Right cardiac atrium (tissue), 5 donors: ENCODE measurements at regions not wholly inside any gene's neighbourhood (a gene's known extent, or its start where the extent isn't known, plus 50 kb on each side); places are given as distances from the start of the nearest gene placed in this dataset.

Source experiments
- ATAC-seq, 2 donors: fragments of 200-7000 bp; cut with Tn5 transposase; one replicate each; pipeline versions ENCODE4 v1.8.0 to v1.9.1; 2020; ENCODE audit warnings: moderate library complexity in 2 of 2, mild to moderate bottlenecking in 1 of 2
- DNase-seq, 3 donors: peaks; one replicate each; pipeline ENCODE4 v3.0.0-alpha.2; 2020
- H3K27ac ChIP-seq: one replicate; pipeline ENCODE4 v1.5.1; 2013; ENCODE audit warnings: mild to moderate bottlenecking, low read length, control low read depth, moderate library complexity
- H3K27me3 ChIP-seq: one replicate; pipeline ENCODE4 v1.6.1; 2013; ENCODE audit not compliant: control insufficient read depth, insufficient read depth
- H3K4me1 ChIP-seq: one replicate; pipeline ENCODE4 v1.6.1; 2013; ENCODE audit warnings: low read length; ENCODE audit not compliant: control insufficient read depth, insufficient read depth
- H3K4me3 ChIP-seq: one replicate; pipeline ENCODE4 v1.5.1; 2013; ENCODE audit warnings: low read length, control low read depth
- H3K9me3 ChIP-seq: one replicate; pipeline ENCODE4 v1.6.1; 2013; ENCODE audit warnings: low read length; ENCODE audit not compliant: control insufficient read depth
- whole genome bisulfite sequencing: extraction: QIAGEN DNeasy Blood & Tissue Kit; methylation state at CpG from one replicate; pipeline ENCODE4 v1.1.7; 2013; 5-methylcytosine and 5-hydroxymethylcytosine counted together
- intact Hi-C, 4 donors: fragments of 100-400 bp; cut with DNase I; formaldehyde crosslinking; loops; one replicate each; pipeline versions ENCODE4 v1.11.0 to v1.14.0; 2022 to 2023
- donor health status: healthy with polysubstance abuse.
- donor health status: DM: no; HTN: yes; CAD: no.
- donor health status: DM: no; HTN: no; CAD: no.
- donor health status: DM: no; HTN: yes; CAD: no; lungs with severe emphysema.
- donor health status: DM: yes; HTN: yes; CAD: no.

DNA sequence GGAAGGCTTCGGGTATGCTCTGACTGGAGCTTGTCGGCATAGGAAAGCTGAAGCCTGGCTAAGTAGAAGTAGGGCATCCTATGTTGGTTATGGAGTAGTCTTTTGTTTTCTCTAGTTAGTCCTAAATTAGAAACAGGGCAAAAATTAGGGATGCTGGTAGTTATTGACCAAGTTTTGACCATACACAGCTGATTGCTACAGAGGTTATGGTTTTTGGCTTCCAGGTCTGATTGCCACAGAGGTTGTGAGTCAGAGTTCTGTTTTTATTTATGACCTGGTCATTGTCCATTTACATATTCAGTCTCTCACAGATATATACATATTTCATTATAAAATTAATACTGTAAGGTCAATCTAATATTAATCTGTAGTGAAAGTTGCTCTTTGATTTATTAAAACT lies 219.2 kb downstream of the FSCB start:
- 89% methylated on average over 2 of the region's 2 CpGs for WGBS

GRCh38 chr14:44286201-44286600 lies 220.9 kb downstream of the FSCB start:
- Histone ChIP-seq H3K4me3 (no peak overlapping the region), H3K9me3 (no peaks in the 10 kb centered on the region), H3K4me1 (no peaks in the 10 kb centered on the region), H3K27me3 (no peaks in the 10 kb centered on the region), H3K27ac (no peak overlapping the region)
- WGBS: 72% methylated on average over 2 of the region's 2 CpGs
- no peak for ATAC-seq
- intact Hi-C loops: no loop called here
- no peak for DNase-seq

More for the DNA sequence above, 219.2 kb downstream of the FSCB start:
- DNase-seq (no peak), ATAC-seq (no peak)
- intact Hi-C loops: no loop called here
- H3K27me3 ChIP-seq: no peaks in the 10 kb centered on the region
- H3K4me1 ChIP-seq: no peaks in the 10 kb centered on the region
- H3K9me3 ChIP-seq: no peaks in the 10 kb centered on the region
- no peak overlapping the region for H3K4me3 ChIP-seq
- no peak overlapping the region for H3K27ac ChIP-seq

- Histone ChIP-seq H3K4me3 (no peak overlapping the region), H3K4me1 (no peaks in the 10 kb centered on the region), H3K27me3 (no peaks in the 10 kb centered on the region), H3K27ac (no peak overlapping the region), H3K9me3 (no peaks in the 10 kb centered on the region)
- intact Hi-C loops: no loop called here
- DNase-seq (no peak), ATAC-seq (no peak)
- WGBS: 60% methylated on average over 1 of the region's 1 CpG
Observed at GRCh38 chr14:44283836-44284235, 223.2 kb downstream of the FSCB start.

GRCh38 chr14:44279357-44279756 lies 227.7 kb downstream of the FSCB start:
- no peaks in the 10 kb centered on the region for H3K9me3 ChIP-seq
- intact Hi-C loops: no loop called here
- DNase-seq (no peak), ATAC-seq (no peak)
- no peaks in the 10 kb centered on the region for H3K27me3 ChIP-seq
- H3K4me1 ChIP-seq: no peaks in the 10 kb centered on the region
- H3K27ac ChIP-seq: no peak overlapping the region
- WGBS: 42% methylated on average over 1 of the region's 1 CpG
- H3K4me3 ChIP-seq: no peak overlapping the region

DNA sequence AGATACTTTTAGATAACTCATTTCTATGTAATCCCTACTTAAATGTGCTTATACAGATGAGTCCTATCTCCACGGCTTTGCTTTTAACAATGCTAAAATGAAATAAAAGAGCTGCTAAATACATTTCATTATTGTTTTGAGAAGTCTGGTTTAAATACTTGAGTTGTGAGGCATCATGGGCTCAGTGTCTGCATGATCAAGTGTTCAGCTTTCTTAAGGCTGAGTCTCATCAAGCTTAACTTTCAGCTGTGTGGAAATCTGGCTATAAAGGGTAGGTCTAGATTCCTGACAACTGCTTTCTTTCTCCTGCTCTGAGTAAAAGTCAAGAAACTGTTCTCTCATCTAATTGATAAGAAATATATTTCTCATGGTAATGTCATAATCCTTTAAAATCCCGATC lies 235.4 kb downstream of the FSCB start:
- H3K27me3 ChIP-seq: no peaks in the 10 kb centered on the region
- no peak for DNase-seq
- H3K27ac ChIP-seq: no peak overlapping the region
- ATAC-seq: no peak
- 71% methylated on average over 2 of the region's 2 CpGs for WGBS
- intact Hi-C loops: no loop called here
- H3K9me3 ChIP-seq: no peaks in the 10 kb centered on the region
- H3K4me1 ChIP-seq: no peaks in the 10 kb centered on the region
- H3K4me3 ChIP-seq: no peak overlapping the region

GRCh38 chr14:44271006-44271405 lies 236.1 kb downstream of the FSCB start:
- WGBS: 80% methylated on average over 3 of the region's 3 CpGs
- Histone ChIP-seq H3K4me3 (no peak overlapping the region), H3K9me3 (no peaks in the 10 kb centered on the region), H3K27me3 (no peaks in the 10 kb centered on the region), H3K4me1 (no peaks in the 10 kb centered on the region), H3K27ac (no peak overlapping the region)
- ATAC-seq (no peak), DNase-seq (no peak)
- intact Hi-C loops: no loop called here

- no peak overlapping the region for H3K4me3 ChIP-seq
- no peak overlapping the region for H3K27ac ChIP-seq
- intact Hi-C loops: no loop called here
- no peaks in the 10 kb centered on the region for H3K27me3 ChIP-seq
- H3K9me3 ChIP-seq: no peaks in the 10 kb centered on the region
- ATAC-seq (no peak), DNase-seq (no peak)
- H3K4me1 ChIP-seq: no peaks in the 10 kb centered on the region
- WGBS: 22% methylated on average over 2 of the region's 2 CpGs
Observed at GRCh38 chr14:44265246-44265645, 241.8 kb downstream of the FSCB start.

- H3K9me3 ChIP-seq: no peaks in the 10 kb centered on the region
- no peaks in the 10 kb centered on the region for H3K4me1 ChIP-seq
- H3K27me3 ChIP-seq: no peaks in the 10 kb centered on the region
- H3K27ac ChIP-seq: no peak overlapping the region
- DNase-seq: no peak
- intact Hi-C loops: no loop called here
- H3K4me3 ChIP-seq: no peak overlapping the region
- no peak for ATAC-seq
Observed at GRCh38 chr14:44215660-44216059, 291.4 kb downstream of the FSCB start.

DNA sequence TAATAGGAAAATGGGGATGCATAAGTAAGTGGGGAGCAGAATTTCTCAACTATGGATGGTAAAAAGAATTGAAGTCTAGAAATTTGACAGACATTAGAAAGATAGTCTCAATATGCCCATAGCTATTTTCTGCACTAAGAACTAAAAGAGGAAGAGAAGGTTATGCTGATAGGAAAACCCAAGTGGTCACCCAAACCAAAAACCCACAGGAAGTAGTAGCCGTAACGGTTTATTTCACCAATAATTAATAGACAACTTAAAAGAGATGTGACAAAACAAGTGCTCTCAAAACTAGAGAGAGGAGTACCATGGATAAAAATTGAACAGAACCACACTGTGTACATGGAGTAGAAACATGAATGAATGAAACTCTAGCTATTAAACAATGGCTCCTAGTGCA lies 295.4 kb downstream of the FSCB start:
- intact Hi-C loops: no loop called here
- DNase-seq (no peak), ATAC-seq (no peak)
- Histone ChIP-seq H3K27me3 (no peaks in the 10 kb centered on the region), H3K27ac (no peak overlapping the region), H3K4me1 (no peaks in the 10 kb centered on the region), H3K9me3 (no peaks in the 10 kb centered on the region), H3K4me3 (no peak overlapping the region)
- 87% methylated on average over 2 of the region's 2 CpGs for WGBS

DNA sequence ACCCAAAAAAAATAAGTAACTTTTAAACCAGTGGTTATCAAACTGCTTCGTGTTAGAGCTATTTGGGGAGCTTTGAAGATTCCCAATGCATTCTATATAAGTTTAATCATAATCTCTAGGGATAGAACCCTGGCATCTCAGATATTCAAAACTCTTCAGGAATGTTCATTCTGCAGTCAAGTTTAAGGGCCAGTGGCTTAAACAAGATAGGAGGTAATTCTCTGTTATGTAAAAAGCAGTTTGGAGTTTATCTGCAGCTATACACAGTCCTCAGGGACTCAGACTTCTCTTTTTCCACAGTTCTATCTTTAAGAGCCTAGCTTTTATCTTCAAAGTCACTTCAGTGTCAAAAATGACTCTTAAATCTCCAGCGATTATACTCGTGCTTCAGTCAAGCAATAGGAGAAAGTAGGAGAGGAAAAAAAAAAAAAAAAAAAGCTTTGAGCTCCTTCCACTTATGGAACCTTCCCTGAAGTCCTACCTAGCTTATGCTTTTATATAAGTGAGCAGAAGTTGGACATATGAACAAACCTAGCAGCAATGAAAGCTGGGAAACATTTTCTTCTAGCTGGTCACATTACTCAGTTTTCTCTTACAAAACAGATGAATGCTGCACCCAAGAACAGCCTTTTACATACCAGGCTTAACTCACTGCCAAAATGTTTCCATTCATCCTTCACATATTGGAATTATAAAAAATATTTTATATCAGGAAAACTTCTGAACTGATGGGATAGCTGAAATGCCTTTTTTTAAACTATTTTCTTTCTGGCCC lies 302.8 kb downstream of the FSCB start:
- Histone ChIP-seq H3K27ac (no peak overlapping the region), H3K4me1 (no peaks in the 10 kb centered on the region), H3K4me3 (no peak overlapping the region), H3K27me3 (no peaks in the 10 kb centered on the region), H3K9me3 (no peaks in the 10 kb centered on the region)
- ATAC-seq (no peak), DNase-seq (no peak)
- WGBS: 12% methylated on average over 3 of the region's 3 CpGs
- intact Hi-C loops: no loop called here

GRCh38 chr14:44180975-44181374 lies 326.1 kb downstream of the FSCB start:
- H3K27me3 ChIP-seq: no peaks in the 10 kb centered on the region
- no peak overlapping the region for H3K27ac ChIP-seq
- ATAC-seq (no peak), DNase-seq (no peak)
- intact Hi-C loops: no loop called here
- H3K4me1 ChIP-seq: no peaks in the 10 kb centered on the region
- no peak overlapping the region for H3K4me3 ChIP-seq
- H3K9me3 ChIP-seq: no peaks in the 10 kb centered on the region
- WGBS: 50% methylated on average over 1 of the region's 1 CpG

DNA sequence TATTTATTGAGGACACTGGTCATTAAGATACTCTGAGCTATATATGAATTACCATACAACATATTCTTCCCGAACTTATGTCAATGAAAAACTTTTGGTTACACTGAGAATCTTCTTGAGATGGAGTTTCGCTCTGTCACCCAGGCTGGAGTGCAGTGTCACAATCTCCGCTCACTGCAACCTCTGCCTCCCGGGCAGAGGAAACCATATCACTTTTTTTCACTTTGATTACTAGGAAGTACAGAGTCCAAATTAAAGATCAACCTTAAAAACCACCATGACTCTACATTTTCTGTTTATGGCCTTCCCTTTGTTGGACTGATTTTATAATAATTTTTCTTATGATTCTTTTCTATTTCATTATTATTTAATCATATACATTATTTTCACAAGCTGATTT lies 336.5 kb downstream of the FSCB start:
- 71% methylated on average over 4 of the region's 4 CpGs for whole genome bisulfite sequencing
- ATAC-seq: no peak
- Histone ChIP-seq H3K27me3 (no peaks in the 10 kb centered on the region), H3K27ac (no peak overlapping the region), H3K4me1 (no peaks in the 10 kb centered on the region), H3K4me3 (no peak overlapping the region), H3K9me3 (no peaks in the 10 kb centered on the region)
- intact Hi-C loops: no loop called here
- no peak for DNase-seq
